K562 (cell line): ENCODE measurements at regions not wholly inside any gene's neighbourhood (a gene's known extent, or its start where the extent isn't known, plus 50 kb on each side); places are given as distances from the start of the nearest gene placed in this dataset.

Source experiments
- ATAC-seq: fragments of 200-7000 bp; cut with Tn5 transposase; 3 replicates; pipeline ENCODE4 v1.9.1; 2020; ENCODE audit warnings: moderate library complexity
- BruUV-seq: library from RNA; stranded (reverse); fragments of 400-500 nt; replicated peaks from 2 replicates; lab custom pipeline; 2021; lab: Mats Ljungman, UMichigan
- CTCF ChIA-PET: fragments of 300-600 bp; formaldehyde crosslinking; extraction: SDS; loops from one replicate; lab custom pipeline; 2021; ENCODE audit warnings: low intra/inter-chr PET ratio; lab: Yijun Ruan, JAX
- POLR2A ChIA-PET: fragments of 300-600, 350-650 bp; sonication (Branson Sonifier 250); formaldehyde crosslinking; extraction: SDS; loops from one replicate; lab custom pipeline; 2021; ENCODE audit warnings: antibody characterized with exemption, inconsistent platforms; lab: Yijun Ruan, JAX
- DNase-seq, 4 experiments: peaks; one replicate each; pipeline versions ENCODE4 v3.0.0 to v3.0.0-alpha.2; 2011 to 2018; ENCODE audit warnings: low spot score in 3 of 4, mixed read lengths in 3 of 4; ENCODE audit errors: extremely low read depth in 1 of 4
- FAIRE-seq: peaks from 2 replicates; lab custom pipeline; 2011; peaks lifted over from hg19 to GRCh38; lab: Jason Lieb, UNC
- H2AFZ ChIP-seq: 2 replicates; pipeline ENCODE4 v1.6.0; 2011; ENCODE audit warnings: low read depth, low read length, control low read depth, inconsistent platforms
- H3K27ac ChIP-seq: fragments of 200-600 bp; 3 replicates; pipeline ENCODE4 v1.8.0; 2011; ENCODE audit warnings: low read depth, mild to moderate bottlenecking, control low read depth, inconsistent platforms, low read length, moderate library complexity, mixed read lengths; ENCODE audit errors: extremely low read depth
- H3K27me3 ChIP-seq, 2 experiments: fragments of 300-600 bp in 1 of 2; 2 replicates in 1 of 2; 3 replicates in 1 of 2; pipeline versions ENCODE4 v1.6.0 to v1.8.0; 2011; ENCODE audit warnings: inconsistent platforms in 2 of 2, low read length in 2 of 2, mild to moderate bottlenecking in 1 of 2, mixed read lengths in 1 of 2, moderate library complexity in 1 of 2; ENCODE audit not compliant: control insufficient read depth in 2 of 2, insufficient read depth in 2 of 2
- H3K36me3 ChIP-seq: fragments of 300-600 bp; 3 replicates; pipeline ENCODE4 v1.8.0; 2011; ENCODE audit warnings: mild to moderate bottlenecking, low read length, inconsistent platforms; ENCODE audit not compliant: control insufficient read depth, insufficient read depth
- H3K4me1 ChIP-seq, 2 experiments: fragments of 200-600 bp in 1 of 2; replicated peaks in 1 of 2; 2 replicates in 1 of 2; 3 replicates in 1 of 2; pipeline versions ENCODE4 v1.5.1 to v1.8.0; 2011; ENCODE audit warnings: inconsistent platforms in 2 of 2, low read length in 2 of 2, mild to moderate bottlenecking in 1 of 2, mixed read lengths in 1 of 2, moderate library complexity in 1 of 2; ENCODE audit not compliant: control insufficient read depth in 2 of 2, insufficient read depth in 2 of 2
- H3K4me2 ChIP-seq: 2 replicates; pipeline ENCODE4 v1.6.1; 2011; ENCODE audit warnings: low read length, control low read depth, inconsistent platforms, mixed read lengths; ENCODE audit not compliant: insufficient read depth
- H3K4me3 ChIP-seq: fragments of 200-600 bp; sonication (generic), shearing (Covaris generic); 2 replicates; pipeline ENCODE4 v1.5.1; 2016; ENCODE audit warnings: control low read depth, inconsistent platforms
- H3K79me2 ChIP-seq: fragments of 200-600 bp; 3 replicates; pipeline ENCODE4 v1.8.0; 2011; ENCODE audit warnings: low read length, inconsistent platforms; ENCODE audit not compliant: control insufficient read depth, insufficient read depth
- H3K9ac ChIP-seq, 2 experiments: 2 replicates each; pipeline versions ENCODE4 v1.6.0 to v1.6.1; 2011; ENCODE audit warnings: low read depth in 2 of 2, low read length in 2 of 2, control low read depth in 1 of 2, inconsistent platforms in 1 of 2, mild to moderate bottlenecking in 1 of 2, mixed read lengths in 1 of 2; ENCODE audit not compliant: insufficient read depth in 1 of 2
- H3K9me1 ChIP-seq: one replicate; pipeline ENCODE4 v1.6.0; 2011; ENCODE audit warnings: inconsistent platforms, mild to moderate bottlenecking, low read length, moderate library complexity; ENCODE audit not compliant: control insufficient read depth, insufficient read depth
- H3K9me3 ChIP-seq: replicated peaks from 2 replicates; pipeline ENCODE4 v1.5.1; 2011; ENCODE audit warnings: low read depth, low read length, inconsistent platforms; ENCODE audit not compliant: control insufficient read depth, insufficient read depth
- H4K20me1 ChIP-seq: replicated peaks from 2 replicates; pipeline ENCODE4 v1.6.1; 2011; ENCODE audit warnings: low read length, inconsistent platforms, mixed read lengths; ENCODE audit not compliant: control insufficient read depth, insufficient read depth
- AFF4 ChIP-seq: sonication (generic); formaldehyde crosslinking; IDR thresholded peaks from 2 replicates; pipeline ENCODE4 v1.8.0; 2023; ENCODE audit warnings: mild to moderate bottlenecking, missing genetic modification reagents
- LEF1 ChIP-seq: fragments of 450-650 bp; IDR thresholded peaks from 2 replicates; pipeline ENCODE4 v1.6.1; 2016; ENCODE audit warnings: mild to moderate bottlenecking
- MGA ChIP-seq: fragments of 450-650 bp; IDR thresholded peaks from 2 replicates; pipeline ENCODE4 v1.6.1; 2016; ENCODE audit warnings: mild to moderate bottlenecking, moderate library complexity
- NR2C1 ChIP-seq, 2 experiments: fragments of 450-650 bp; IDR thresholded peaks; 2 replicates each; pipeline ENCODE4 v1.6.1; 2017; ENCODE audit warnings: mild to moderate bottlenecking in 2 of 2, antibody characterized with exemption in 1 of 2, inconsistent platforms in 1 of 2, missing compliant biosample characterization in 1 of 2, missing genetic modification characterization in 1 of 2
- SAFB2 ChIP-seq: fragments of 200-400 bp; formaldehyde crosslinking; IDR thresholded peaks from 2 replicates; pipeline ENCODE4 v1.6.1; 2018; ENCODE audit warnings: borderline replicate concordance, low read length, low read depth, moderate library complexity; ENCODE audit not compliant: severe bottlenecking
- ZNF184 ChIP-seq: sonication (generic); formaldehyde crosslinking; IDR thresholded peaks from 2 replicates; pipeline ENCODE4 v1.5.0; 2020; ENCODE audit warnings: missing genetic modification reagents
- WGBS: fragments of 100-300 bp; shearing (Covaris generic); methylation state at CpG from one replicate; pipeline ENCODE4 v1.1.6; 2016; ENCODE audit warnings: low coverage, mixed read lengths; ENCODE audit not compliant: insufficient coverage; ENCODE audit errors: missing lambda C conversion rate; 5-methylcytosine and 5-hydroxymethylcytosine counted together
- in situ Hi-C: fragments of 300-500 bp; cut with MboI; formaldehyde crosslinking; loops from 4 replicates; pipeline ENCODE4 v1.15.0; 2018; ENCODE audit warnings: inconsistent platforms, mixed read lengths
- intact Hi-C: fragments of 100-400 bp; cut with micrococcal nuclease; formaldehyde crosslinking; loops from 2 replicates; pipeline ENCODE4 v1.14.2; 2022

- ATAC-seq: no peak
- CTCF ChIA-PET: no interaction called here
- in situ Hi-C loops: no loop called here
- no peak for DNase-seq
- Histone ChIP-seq H3K4me2 (no peak overlapping the region), H3K36me3 (no peaks in the 10 kb centered on the region), H3K27ac (no peak overlapping the region), H3K79me2 (no peaks in the 10 kb centered on the region), H4K20me1 (no peaks in the 10 kb centered on the region), H3K27me3 (no peaks in the 10 kb centered on the region), H3K9ac (no peak overlapping the region), H3K9me1 (no peaks in the 10 kb centered on the region), H3K9me3 (no peaks in the 10 kb centered on the region), H3K4me1 (no peaks in the 10 kb centered on the region), H3K4me3 (no peak overlapping the region), H2AFZ (no peak overlapping the region)
- POLR2A ChIA-PET: interaction anchor here (0.6 to 1.0 kb wide), 2 partner anchors 10 to 493 kb away, joined by 3 to 4 read pairs; no protein-coding TSS in a partner anchor
- BruUV-seq: no TSS peak
- WGBS: 0% methylated on average over 7 of the region's 7 CpGs
- intact Hi-C loops: no loop called here
- FAIRE-seq: no peak
- TF ChIP-seq ZNF184 (CRISPR knock-in tag) (no peak), LEF1 (no peak), AFF4 (CRISPR knock-in tag) (no peak), SAFB2 (no peak), MGA (no peak), NR2C1 (IDR thresholded peaks at IDR 0.05) (no peak), NR2C1 (tag; IDR thresholded peaks at IDR 0.05) (no peak)
Measured at GRCh38 chr5:74074111-74074510, 448.1 kb downstream of the ARHGEF28 start.
